Thymus (tissue), 11 donors: ENCODE measurements at regions not wholly inside any gene's neighbourhood (a gene's known extent, or its start where the extent isn't known, plus 50 kb on each side); places are given as distances from the start of the nearest gene placed in this dataset.

Source experiments
- DNase-seq, 9 donors: peaks; one replicate each; pipeline ENCODE4 v3.0.0-alpha.2; 2013; ENCODE audit warnings: low spot score in 9 of 9, low read depth in 6 of 9, missing footprints in 1 of 9
- H3K27ac ChIP-seq, 2 donors: one replicate each; pipeline ENCODE4 v1.5.1; 2013; ENCODE audit warnings: control low read depth in 1 of 2, low read depth in 1 of 2, low read length in 1 of 2, mild to moderate bottlenecking in 1 of 2, moderate library complexity in 1 of 2
- H3K27me3 ChIP-seq, 2 donors: one replicate each; pipeline ENCODE4 v1.5.1; 2013; ENCODE audit warnings: low read length in 1 of 2; ENCODE audit not compliant: control insufficient read depth in 2 of 2, insufficient read depth in 1 of 2
- H3K36me3 ChIP-seq, 2 donors: one replicate each; pipeline ENCODE4 v1.5.1; 2013; ENCODE audit warnings: low read length in 1 of 2, mild to moderate bottlenecking in 1 of 2, moderate library complexity in 1 of 2; ENCODE audit not compliant: control insufficient read depth in 2 of 2, insufficient read depth in 2 of 2
- H3K4me1 ChIP-seq, 2 donors: one replicate each; pipeline ENCODE4 v1.5.1; 2013; ENCODE audit warnings: low read length in 2 of 2; ENCODE audit not compliant: control insufficient read depth in 2 of 2, insufficient read depth in 2 of 2
- H3K4me3 ChIP-seq, 2 donors: one replicate each; pipeline ENCODE4 v1.5.1; 2013; ENCODE audit warnings: low read length in 2 of 2, control low read depth in 1 of 2, mild to moderate bottlenecking in 1 of 2
- H3K9me3 ChIP-seq, 2 donors: one replicate each; pipeline ENCODE4 v1.5.1; 2013; ENCODE audit warnings: low read length in 1 of 2, mild to moderate bottlenecking in 1 of 2; ENCODE audit not compliant: control insufficient read depth in 2 of 2, insufficient read depth in 1 of 2
- WGBS: extraction: QIAGEN DNeasy Blood & Tissue Kit; methylation state at CpG from one replicate; pipeline ENCODE4 v1.1.7; 2013; 5-methylcytosine and 5-hydroxymethylcytosine counted together
- donor health status: healthy.

DNA sequence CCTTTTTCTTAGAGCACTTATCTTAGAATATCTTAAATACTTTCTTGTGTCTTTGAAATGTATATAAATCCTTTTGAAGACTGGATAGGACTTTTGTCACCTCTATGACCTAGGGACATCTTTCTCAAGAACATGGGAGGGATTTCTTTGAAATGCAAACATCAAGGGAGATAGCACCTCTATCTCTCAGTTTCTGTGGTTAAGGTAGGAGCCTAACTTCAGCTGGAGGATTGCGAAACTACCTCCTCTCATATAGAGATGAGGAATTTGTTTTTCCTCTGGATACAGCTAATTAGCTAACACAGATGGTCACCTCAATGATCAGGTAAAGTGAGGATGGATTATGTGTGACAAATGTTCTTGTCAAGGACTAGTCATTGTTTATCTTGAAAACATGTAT is 631.3 kb upstream of the IMPG1 start:
- H3K9me3 ChIP-seq, result no peaks in the 10 kb centered on the region
- no peaks in the 10 kb centered on the region for H3K27me3 ChIP-seq
- no peak overlapping the region for H3K27ac ChIP-seq
- H3K4me1 ChIP-seq, result no peaks in the 10 kb centered on the region
- 84% methylated on average over 1 of the region's 1 CpG for WGBS
- H3K36me3 ChIP-seq, result no peaks in the 10 kb centered on the region
- H3K4me3 ChIP-seq, result no peak overlapping the region
- no peak for DNase-seq

DNA sequence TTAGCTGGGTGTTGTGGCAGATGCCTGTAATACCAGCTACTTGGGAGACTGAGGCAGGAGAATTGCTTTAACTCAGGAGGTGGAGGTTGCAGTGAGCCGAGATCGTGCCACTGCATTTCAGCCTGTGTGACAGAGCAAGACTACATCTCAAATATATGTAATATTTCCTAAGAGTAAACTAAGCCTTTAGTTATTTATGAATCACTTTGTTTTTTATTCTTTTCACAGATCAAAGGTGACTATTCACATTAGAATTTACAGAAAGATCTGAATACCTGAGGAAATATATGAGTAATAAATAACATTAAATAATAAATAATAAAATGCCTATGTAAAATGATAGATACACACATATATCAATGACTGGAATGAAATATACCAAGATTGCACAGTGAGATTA is 630.8 kb upstream of the IMPG1 start:
- 94% methylated on average over 2 of the region's 2 CpGs for WGBS

DNA sequence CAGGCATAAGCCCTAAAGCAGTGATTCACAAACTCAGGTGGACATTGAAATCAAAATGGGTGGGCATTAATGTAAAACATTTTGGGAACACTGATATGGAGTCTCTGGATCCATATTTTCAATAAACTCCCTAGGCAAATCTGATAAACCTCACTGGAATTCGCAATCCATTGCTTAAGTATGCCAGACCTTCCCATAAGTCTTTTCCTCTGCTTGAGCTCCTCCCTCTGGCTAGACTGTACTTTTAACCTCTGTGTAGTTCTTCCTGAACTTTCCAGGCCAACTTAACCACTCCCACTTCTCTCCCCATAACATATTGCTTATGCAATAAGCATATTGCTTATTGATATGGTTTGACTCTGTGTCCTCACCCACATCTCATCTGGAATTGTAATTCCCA is 629.7 kb upstream of the IMPG1 start:
- Histone ChIP-seq H3K27ac (no peak overlapping the region), H3K4me3 (no peak overlapping the region), H3K9me3 (no peaks in the 10 kb centered on the region), H3K27me3 (no peaks in the 10 kb centered on the region), H3K4me1 (no peaks in the 10 kb centered on the region), H3K36me3 (no peaks in the 10 kb centered on the region)
- WGBS, result 65% methylated on average over 1 of the region's 1 CpG
- no peak for DNase-seq

More for the DNA sequence above, 630.8 kb upstream of the IMPG1 start:
- no peak overlapping the region for H3K27ac ChIP-seq
- DNase-seq, result no peak
- no peaks in the 10 kb centered on the region for H3K27me3 ChIP-seq
- no peaks in the 10 kb centered on the region for H3K36me3 ChIP-seq
- H3K9me3 ChIP-seq, result no peaks in the 10 kb centered on the region
- no peak overlapping the region for H3K4me3 ChIP-seq
- no peaks in the 10 kb centered on the region for H3K4me1 ChIP-seq

DNA sequence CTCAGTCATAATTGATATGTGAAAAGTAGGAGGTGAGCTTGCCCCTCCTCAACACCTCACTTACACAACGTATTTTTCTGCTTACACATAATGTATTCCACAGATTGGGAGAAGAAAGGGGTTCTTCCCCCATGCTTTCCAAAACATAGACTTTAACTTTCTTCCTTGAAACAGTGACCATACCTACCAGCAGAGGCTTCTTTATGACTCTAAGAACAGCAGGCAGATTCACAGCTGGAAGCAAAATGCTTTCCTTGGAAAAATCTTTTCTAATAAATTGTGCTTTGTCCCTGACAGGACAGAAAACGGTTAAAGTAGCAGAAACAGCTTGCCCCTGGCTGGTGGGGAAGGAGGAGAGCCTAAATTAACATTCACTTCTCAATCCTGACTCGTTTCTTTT is 629.1 kb upstream of the IMPG1 start:
- no peaks in the 10 kb centered on the region for H3K4me1 ChIP-seq
- DNase-seq, result no peak
- no peak overlapping the region for H3K27ac ChIP-seq
- H3K36me3 ChIP-seq, result no peaks in the 10 kb centered on the region
- WGBS, result 58% methylated on average over 3 of the region's 3 CpGs
- no peaks in the 10 kb centered on the region for H3K9me3 ChIP-seq
- no peak overlapping the region for H3K4me3 ChIP-seq
- H3K27me3 ChIP-seq, result no peaks in the 10 kb centered on the region

DNA sequence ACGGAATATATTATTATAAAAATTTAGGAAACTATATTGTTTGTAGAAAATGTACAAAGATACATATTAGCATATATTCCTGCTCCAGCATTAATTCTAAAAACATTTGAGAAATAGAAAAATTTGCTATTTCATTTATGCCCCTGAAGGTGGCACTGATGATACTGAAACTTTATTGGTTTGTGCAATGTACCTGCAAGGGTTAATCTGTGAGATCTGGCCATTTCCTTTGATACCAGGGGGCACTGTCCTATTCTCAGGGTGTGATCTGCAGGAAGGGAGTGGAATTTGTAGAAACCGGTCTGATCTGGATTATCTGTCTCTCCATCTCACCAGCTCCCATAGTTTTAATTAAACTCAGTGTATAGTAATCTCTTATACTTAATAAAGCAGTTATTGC is 625.1 kb upstream of the IMPG1 start:
- DNase-seq, result no peak
- no peak overlapping the region for H3K4me3 ChIP-seq
- H3K27ac ChIP-seq, result no peak overlapping the region
- H3K36me3 ChIP-seq, result no peaks in the 10 kb centered on the region
- WGBS, result 59% methylated on average over 2 of the region's 2 CpGs
- H3K9me3 ChIP-seq, result no peaks in the 10 kb centered on the region
- H3K4me1 ChIP-seq, result no peaks in the 10 kb centered on the region
- H3K27me3 ChIP-seq, result no peaks in the 10 kb centered on the region

DNA sequence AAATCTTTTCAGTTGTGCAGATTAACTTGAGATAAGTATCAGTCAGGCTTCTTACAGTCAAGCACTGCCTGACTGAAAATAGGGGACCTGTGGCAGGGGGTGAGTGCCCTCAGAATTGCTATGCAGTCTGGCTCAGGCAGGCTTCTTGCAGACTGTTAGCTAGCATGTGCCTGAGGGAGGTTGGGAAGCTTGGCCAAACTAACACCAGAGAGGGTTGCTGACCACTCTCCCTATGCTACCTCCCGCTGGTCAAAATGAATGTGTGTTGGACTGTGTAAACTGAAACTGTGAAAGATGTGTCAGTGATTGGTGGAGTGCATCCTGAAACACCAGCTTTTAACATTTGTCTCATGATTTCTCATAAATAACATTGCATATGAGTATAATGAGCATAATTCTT is 622.3 kb upstream of the IMPG1 start:
- Histone ChIP-seq H3K4me3 (no peak overlapping the region), H3K27ac (no peak overlapping the region), H3K36me3 (no peaks in the 10 kb centered on the region), H3K4me1 (no peaks in the 10 kb centered on the region), H3K27me3 (no peaks in the 10 kb centered on the region), H3K9me3 (no peaks in the 10 kb centered on the region)
- 78% methylated on average over 1 of the region's 1 CpG for WGBS
- DNase-seq, result no peak

DNA sequence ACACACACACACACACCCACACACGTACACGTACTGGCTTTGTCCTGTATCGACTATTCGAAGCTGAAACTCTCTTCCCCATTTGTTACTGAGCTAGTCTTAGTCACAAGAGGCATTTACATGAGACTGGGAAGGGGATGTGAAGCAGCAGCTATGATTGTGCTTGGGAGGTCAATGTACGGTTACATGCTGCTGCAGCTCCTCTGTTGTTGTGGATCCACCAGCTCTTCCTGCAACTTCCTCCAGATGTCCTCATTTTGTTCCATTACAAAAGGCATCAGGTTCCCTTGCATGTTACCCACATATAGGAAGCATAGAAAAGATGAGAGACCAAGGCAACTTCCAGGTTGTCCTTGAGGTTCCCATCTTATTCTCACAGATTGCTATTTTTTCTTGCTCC is 612.4 kb upstream of the IMPG1 start:
- no peak overlapping the region for H3K4me3 ChIP-seq
- H3K4me1 ChIP-seq, result no peaks in the 10 kb centered on the region
- no peaks in the 10 kb centered on the region for H3K27me3 ChIP-seq
- H3K9me3 ChIP-seq, result no peaks in the 10 kb centered on the region
- 87% methylated on average over 5 of the region's 5 CpGs for WGBS
- DNase-seq, result no peak
- no peak overlapping the region for H3K27ac ChIP-seq
- no peaks in the 10 kb centered on the region for H3K36me3 ChIP-seq

DNA sequence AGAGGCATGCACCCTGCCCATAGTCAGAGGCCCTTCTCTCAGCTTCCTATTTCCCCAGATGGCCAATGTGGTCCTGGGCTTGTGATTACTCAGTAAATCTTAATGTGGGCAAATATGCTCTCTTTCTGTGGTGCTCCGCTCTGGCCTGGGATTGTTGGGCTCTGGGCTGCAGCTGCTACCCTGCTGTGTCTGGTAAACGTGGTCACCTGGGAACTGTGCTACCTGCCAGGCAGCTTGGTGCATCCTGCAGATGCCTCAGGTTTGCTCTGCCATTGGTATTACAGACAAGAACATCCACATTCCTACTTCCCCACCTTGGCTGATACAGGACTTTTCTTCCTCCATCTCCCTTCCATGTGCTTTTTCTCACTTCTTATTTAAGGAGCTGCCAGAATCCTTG is 611.5 kb upstream of the IMPG1 start:
- H3K27ac ChIP-seq, result no peak overlapping the region
- no peaks in the 10 kb centered on the region for H3K4me1 ChIP-seq
- no peak for DNase-seq
- no peaks in the 10 kb centered on the region for H3K36me3 ChIP-seq
- H3K4me3 ChIP-seq, result no peak overlapping the region
- H3K9me3 ChIP-seq, result no peaks in the 10 kb centered on the region
- no peaks in the 10 kb centered on the region for H3K27me3 ChIP-seq
- WGBS, result 69% methylated on average over 2 of the region's 2 CpGs

DNA sequence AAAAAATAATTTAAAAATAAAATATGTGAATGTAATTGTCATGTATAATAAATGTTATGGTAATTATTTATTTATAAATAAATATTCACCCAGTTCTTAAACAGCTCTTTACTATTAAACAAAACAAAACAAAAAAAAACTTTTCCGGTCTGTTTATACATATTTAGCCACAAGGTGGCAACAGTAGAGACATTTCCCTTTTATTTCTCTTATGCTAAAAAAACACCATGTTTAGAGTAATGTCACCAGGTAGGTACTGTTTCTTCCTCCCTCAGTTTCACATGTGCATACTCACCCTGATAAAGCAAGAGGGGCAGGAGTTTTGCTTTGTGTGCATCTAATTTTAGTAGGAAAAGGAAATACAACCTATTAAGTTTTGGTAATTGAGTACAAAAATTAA is 610.4 kb upstream of the IMPG1 start:
- no peaks in the 10 kb centered on the region for H3K9me3 ChIP-seq
- no peak overlapping the region for H3K4me3 ChIP-seq
- no peaks in the 10 kb centered on the region for H3K27me3 ChIP-seq
- no peaks in the 10 kb centered on the region for H3K36me3 ChIP-seq
- WGBS, result 35% methylated on average over 1 of the region's 1 CpG
- no peak for DNase-seq
- no peaks in the 10 kb centered on the region for H3K4me1 ChIP-seq
- no peak overlapping the region for H3K27ac ChIP-seq

DNA sequence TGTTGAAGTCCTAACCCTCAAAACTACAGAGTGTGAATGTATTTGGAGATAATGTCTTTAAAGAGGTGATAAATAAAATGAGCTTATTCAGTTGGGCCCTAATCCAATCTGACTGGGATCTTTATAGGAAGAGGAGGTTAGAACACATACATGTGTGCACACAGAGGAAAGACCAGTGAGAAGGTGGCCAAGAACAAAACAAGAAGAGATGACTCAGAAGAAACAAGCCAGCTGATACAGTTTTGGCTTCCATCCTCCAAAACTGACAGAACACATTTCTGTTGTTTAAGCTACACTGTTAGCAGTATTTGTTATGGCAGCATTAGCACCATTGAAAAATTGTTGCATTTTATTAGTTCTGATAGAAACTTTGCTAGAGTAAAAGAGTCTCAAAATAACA is 609.3 kb upstream of the IMPG1 start:
- DNase-seq, result no peak
- Histone ChIP-seq H3K4me3 (no peak overlapping the region), H3K36me3 (no peaks in the 10 kb centered on the region), H3K9me3 (no peaks in the 10 kb centered on the region), H3K27ac (no peak overlapping the region), H3K4me1 (no peaks in the 10 kb centered on the region), H3K27me3 (no peaks in the 10 kb centered on the region)
